Astrocyte of the cerebellum (primary cell): ENCODE measurements at regions not wholly inside any gene's neighbourhood (a gene's known extent, or its start where the extent isn't known, plus 50 kb on each side); places are given as distances from the start of the nearest gene placed in this dataset.
A peak's percentile ranks its signal among the peaks of the same experiment; 100 is the strongest.

Source experiments
- DNase-seq: peaks from one replicate; pipeline ENCODE4 v3.0.0-alpha.2; 2011; ENCODE audit warnings: low read depth
- H3K4me3 ChIP-seq: 2 replicates; pipeline ENCODE4 v1.5.1; 2011; ENCODE audit warnings: mild to moderate bottlenecking, low read depth, low read length, moderate library complexity
- CTCF ChIP-seq: IDR thresholded peaks from 2 replicates; pipeline ENCODE4 v1.5.1; 2012; ENCODE audit warnings: low read length, low read depth, moderate library complexity, mild to moderate bottlenecking; ENCODE audit errors: missing control alignments
- in situ Hi-C: cut with HindIII; loops from 2 replicates; pipeline ENCODE4 v1.10.0; 2017; ENCODE audit warnings: low sequenced_read_pairs

- TF ChIP-seq CTCF = no peak
- no peak for DNase-seq
- no peak overlapping the region for H3K4me3 ChIP-seq
- in situ Hi-C loops = no loop called here
Measured at GRCh38 chr9:92180669-92181181, 65.5 kb upstream of the SPTLC1 start.

GRCh38 chr9:92180002-92180400 is 64.8 kb upstream of the SPTLC1 start:
- no peak for DNase-seq
- TF ChIP-seq CTCF = no peak
- H3K4me3 ChIP-seq = no peak overlapping the region
- in situ Hi-C loops = no loop called here

- in situ Hi-C loops = no loop called here
- H3K4me3 ChIP-seq = no peak overlapping the region
- no peak for DNase-seq
- no peak for TF ChIP-seq CTCF
Measured at GRCh38 chr9:92179286-92180001, 64.2 kb upstream of the SPTLC1 start.

- in situ Hi-C loops = no loop called here
- no peak for DNase-seq
- no peak for TF ChIP-seq CTCF
- H3K4me3 ChIP-seq = no peak overlapping the region
Measured at GRCh38 chr9:92177591-92177990, 62.4 kb upstream of the SPTLC1 start.

GRCh38 chr9:92176800-92177185 is 61.6 kb upstream of the SPTLC1 start:
- TF ChIP-seq CTCF = no peak
- in situ Hi-C loops = no loop called here
- no peak overlapping the region for H3K4me3 ChIP-seq
- no peak for DNase-seq

GRCh38 chr9:92176068-92176799 is 61.0 kb upstream of the SPTLC1 start:
- peak; percentile 19 for TF ChIP-seq CTCF

More at GRCh38 chr9:92176068-92176799, 61.0 kb upstream of the SPTLC1 start:
- in situ Hi-C loops = no loop called here
- DNase-seq = no peak
- no peak overlapping the region for H3K4me3 ChIP-seq
